Trophoblast cell (in vitro differentiated cells and primary cell): ENCODE measurements at regions not wholly inside any gene's neighbourhood (a gene's known extent, or its start where the extent isn't known, plus 50 kb on each side); places are given as distances from the start of the nearest gene placed in this dataset.

ENCODE experiments used
- DNase-seq, 2 donors: peaks; one replicate each; pipeline ENCODE4 v3.0.0-alpha.2; 2016
- H2AFZ ChIP-seq: 2 replicates; pipeline ENCODE4 v1.6.1; 2013; ENCODE audit warnings: low read length, moderate library complexity, mild to moderate bottlenecking; ENCODE audit not compliant: insufficient read depth, poor library complexity
- H2AK5ac ChIP-seq: 2 replicates; pipeline ENCODE4 v1.6.1; 2013; ENCODE audit warnings: mild to moderate bottlenecking, low read length
- H2BK120ac ChIP-seq: 2 replicates; pipeline ENCODE4 v1.6.1; 2013; ENCODE audit warnings: low read length, mild to moderate bottlenecking, moderate library complexity; ENCODE audit not compliant: insufficient read depth, poor library complexity
- H2BK12ac ChIP-seq: 2 replicates; pipeline ENCODE4 v1.6.1; 2013; ENCODE audit warnings: mild to moderate bottlenecking, low read length, moderate library complexity
- H2BK5ac ChIP-seq: 2 replicates; pipeline ENCODE4 v1.6.1; 2013; ENCODE audit warnings: low read length, low read depth, moderate library complexity, mild to moderate bottlenecking; ENCODE audit not compliant: poor library complexity
- H3K14ac ChIP-seq: 2 replicates; pipeline ENCODE4 v1.6.1; 2013; ENCODE audit warnings: mild to moderate bottlenecking, low read length
- H3K18ac ChIP-seq: 2 replicates; pipeline ENCODE4 v1.6.1; 2013; ENCODE audit warnings: mild to moderate bottlenecking, low read length
- H3K23ac ChIP-seq: 2 replicates; pipeline ENCODE4 v1.6.1; 2013; ENCODE audit warnings: low read length
- H3K27ac ChIP-seq: 2 replicates; pipeline ENCODE4 v1.5.1; 2013; ENCODE audit warnings: low read depth, mild to moderate bottlenecking, inconsistent platforms, low read length, moderate library complexity
- H3K27me3 ChIP-seq: 2 replicates; pipeline ENCODE4 v1.6.1; 2013; ENCODE audit warnings: inconsistent platforms, mild to moderate bottlenecking, low read length, moderate library complexity; ENCODE audit not compliant: insufficient read depth
- H3K36me3 ChIP-seq, 2 experiments: 1 replicate in 1 of 2; 2 replicates in 1 of 2; pipeline ENCODE4 v1.6.1; 2013; ENCODE audit warnings: low read length in 2 of 2, mild to moderate bottlenecking in 2 of 2, moderate library complexity in 1 of 2; ENCODE audit not compliant: insufficient read depth in 2 of 2, control insufficient read depth in 1 of 2
- H3K4ac ChIP-seq: 2 replicates; pipeline ENCODE4 v1.6.1; 2013; ENCODE audit warnings: low read depth, mild to moderate bottlenecking, low read length, moderate library complexity
- H3K4me1 ChIP-seq, 2 experiments: 1 replicate in 1 of 2; 2 replicates in 1 of 2; pipeline ENCODE4 v1.6.1; 2013; ENCODE audit warnings: low read length in 2 of 2, mild to moderate bottlenecking in 2 of 2, moderate library complexity in 1 of 2; ENCODE audit not compliant: insufficient read depth in 2 of 2, control insufficient read depth in 1 of 2
- H3K4me2 ChIP-seq: 2 replicates; pipeline ENCODE4 v1.6.1; 2013; ENCODE audit warnings: inconsistent platforms, mild to moderate bottlenecking, low read length, moderate library complexity
- H3K4me3 ChIP-seq: 2 replicates; pipeline ENCODE4 v1.5.1; 2013; ENCODE audit warnings: mild to moderate bottlenecking, low read depth, low read length, inconsistent platforms
- H3K79me1 ChIP-seq: one replicate; pipeline ENCODE4 v1.6.1; 2013; ENCODE audit warnings: low read length
- H3K79me2 ChIP-seq: 2 replicates; pipeline ENCODE4 v1.6.1; 2013; ENCODE audit warnings: low read length, mild to moderate bottlenecking; ENCODE audit not compliant: control insufficient read depth, insufficient read depth, poor library complexity
- H3K9ac ChIP-seq: 2 replicates; pipeline ENCODE4 v1.6.1; 2013; ENCODE audit warnings: mild to moderate bottlenecking, low read length
- H3K9me3 ChIP-seq: 2 replicates; pipeline ENCODE4 v1.6.1; 2013; ENCODE audit warnings: low read depth, mild to moderate bottlenecking, control low read depth, inconsistent platforms, low read length; ENCODE audit not compliant: insufficient read depth
- H4K12ac ChIP-seq: 2 replicates; pipeline ENCODE4 v1.6.1; 2013; ENCODE audit warnings: low read depth, mild to moderate bottlenecking, low read length, moderate library complexity
- H4K8ac ChIP-seq: 2 replicates; pipeline ENCODE4 v1.6.1; 2013; ENCODE audit warnings: low read depth, mild to moderate bottlenecking, low read length, moderate library complexity
- H4K91ac ChIP-seq: one replicate; pipeline ENCODE4 v1.6.1; 2013; ENCODE audit warnings: low read depth, mild to moderate bottlenecking, low read length, moderate library complexity
- WGBS: extraction: QIAGEN DNeasy Blood & Tissue Kit; methylation state at CpG from one replicate; pipeline ENCODE4 v1.1.7; 2013; ENCODE audit warnings: missing lambda C conversion rate; ENCODE audit not compliant: insufficient read length, insufficient coverage; ENCODE audit errors: extremely low coverage; 5-methylcytosine and 5-hydroxymethylcytosine counted together

DNA sequence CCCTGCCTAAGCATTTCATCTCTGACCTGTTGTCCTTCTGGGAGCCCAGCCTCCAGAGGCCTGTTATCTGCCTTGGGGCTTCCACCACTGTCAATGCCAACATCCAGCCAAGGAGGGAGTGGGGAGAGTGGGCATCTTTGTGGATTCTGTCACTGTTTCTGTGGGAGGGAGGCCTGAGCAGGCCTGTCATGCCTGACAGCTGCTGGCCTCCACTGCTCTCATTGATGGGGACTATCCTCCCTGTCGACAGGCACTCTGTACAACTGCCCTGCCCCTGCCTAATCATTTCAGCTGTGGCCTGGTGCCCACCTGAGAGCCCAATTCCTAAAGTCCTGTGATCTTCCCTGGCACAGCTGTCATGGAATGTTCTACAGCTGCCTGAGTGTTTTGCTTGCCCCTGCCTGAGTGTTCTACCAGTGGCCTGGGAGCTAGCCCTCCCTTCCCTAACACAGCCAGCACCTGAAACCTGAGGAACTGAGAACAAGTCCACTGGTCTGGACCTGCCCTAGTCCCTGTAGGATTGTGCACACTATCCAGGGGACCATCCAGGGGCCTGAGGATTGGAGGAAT, 145.3 kb downstream of the FAM83B start:
- H3K14ac ChIP-seq: no peak overlapping the region
- H2AK5ac ChIP-seq: no peak overlapping the region
- H3K79me1 ChIP-seq: no peaks in the 10 kb centered on the region
- no peak overlapping the region for H3K9ac ChIP-seq
- DNase-seq: no peak
- no peak overlapping the region for H3K4me2 ChIP-seq
- no peak overlapping the region for H2BK120ac ChIP-seq
- H3K36me3 ChIP-seq: no peaks in the 10 kb centered on the region
- H3K4ac ChIP-seq: no peak overlapping the region
- no peak overlapping the region for H3K4me3 ChIP-seq
- no peak overlapping the region for H2BK5ac ChIP-seq
- H4K8ac ChIP-seq: no peak overlapping the region
- H4K91ac ChIP-seq: no peak overlapping the region
- no peak overlapping the region for H3K27ac ChIP-seq
- no peak overlapping the region for H3K23ac ChIP-seq
- WGBS: no CpG with 5 or more reads among the region's 1 CpG
- no peak overlapping the region for H2BK12ac ChIP-seq
- no peak overlapping the region for H3K18ac ChIP-seq
- H4K12ac ChIP-seq: no peak overlapping the region
- H3K4me1 ChIP-seq: no peaks in the 10 kb centered on the region
- peaks cover 4% of the 10 kb centered on the region for H3K9me3 ChIP-seq
- no peaks in the 10 kb centered on the region for H3K79me2 ChIP-seq
- no peak overlapping the region for H2AFZ ChIP-seq
- no peaks in the 10 kb centered on the region for H3K27me3 ChIP-seq

DNA sequence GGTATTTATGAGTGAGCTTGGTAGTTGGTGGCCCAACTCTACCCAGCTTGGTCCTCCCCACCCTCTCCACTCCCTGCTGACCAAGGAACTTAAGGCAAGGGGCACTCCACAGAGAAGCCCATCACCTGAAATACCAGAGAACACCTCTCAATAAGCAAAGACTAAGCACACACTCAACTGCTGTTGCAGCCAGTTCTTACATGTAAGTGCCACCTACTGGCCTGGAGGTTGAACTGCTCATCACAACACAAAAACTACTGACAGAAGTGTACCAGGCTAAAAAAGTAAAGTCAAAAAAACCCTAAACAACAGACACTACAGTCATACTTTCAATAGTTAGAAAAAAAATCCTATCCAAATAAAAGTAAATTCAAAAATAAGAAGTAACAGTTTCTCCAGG, 146.2 kb downstream of the FAM83B start:
- Histone ChIP-seq H3K4me2 (no peak overlapping the region), H2BK120ac (no peak overlapping the region), H3K9ac (no peak overlapping the region), H3K79me1 (no peaks in the 10 kb centered on the region), H4K12ac (no peak overlapping the region), H3K79me2 (no peaks in the 10 kb centered on the region), H2AK5ac (no peak overlapping the region), H4K8ac (no peak overlapping the region), H3K4me3 (no peak overlapping the region), H3K23ac (no peak overlapping the region), H2AFZ (no peak overlapping the region), H3K18ac (no peak overlapping the region), H3K9me3 (peaks cover 4% of the 10 kb centered on the region), H2BK5ac (no peak overlapping the region), H3K27ac (no peak overlapping the region), H3K4me1 (no peaks in the 10 kb centered on the region), H4K91ac (no peak overlapping the region), H3K36me3 (no peaks in the 10 kb centered on the region), H2BK12ac (no peak overlapping the region), H3K4ac (no peak overlapping the region), H3K27me3 (no peaks in the 10 kb centered on the region), H3K14ac (no peak overlapping the region)
- DNase-seq: peak in 1 of 2 donors; percentile 51

DNA sequence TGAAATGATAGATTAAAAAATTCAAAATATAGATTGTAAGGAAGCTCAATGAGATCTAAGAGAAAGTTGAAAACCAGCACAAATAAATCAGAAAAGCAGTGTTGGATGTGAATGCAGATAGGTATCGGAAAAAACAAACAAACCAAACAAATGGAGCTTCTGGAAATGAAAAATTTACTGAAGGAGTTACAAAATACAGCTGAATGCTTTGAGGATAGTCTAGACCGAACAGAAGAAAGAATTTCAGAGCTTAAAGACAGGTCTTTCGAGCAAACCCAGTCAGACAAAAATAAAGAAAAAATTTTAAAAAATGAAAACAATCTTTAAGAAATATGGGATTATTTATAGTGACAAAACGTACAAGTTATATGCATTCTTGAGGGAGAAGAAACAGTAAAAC, 146.7 kb downstream of the FAM83B start:
- Histone ChIP-seq H3K27ac (no peak overlapping the region), H3K79me1 (no peaks in the 10 kb centered on the region), H4K91ac (no peak overlapping the region), H4K8ac (no peak overlapping the region), H3K23ac (no peak overlapping the region), H3K79me2 (no peaks in the 10 kb centered on the region), H2BK12ac (no peak overlapping the region), H3K4me3 (no peak overlapping the region), H3K9ac (no peak overlapping the region), H2AK5ac (no peak overlapping the region), H4K12ac (no peak overlapping the region), H2BK120ac (no peak overlapping the region), H3K27me3 (no peaks in the 10 kb centered on the region), H3K36me3 (no peaks in the 10 kb centered on the region), H3K14ac (no peak overlapping the region), H3K4ac (no peak overlapping the region), H3K4me1 (no peaks in the 10 kb centered on the region), H2BK5ac (no peak overlapping the region), H2AFZ (no peak overlapping the region), H3K9me3 (peaks cover 4% of the 10 kb centered on the region), H3K18ac (no peak overlapping the region), H3K4me2 (no peak overlapping the region)
- DNase-seq: no peak
- WGBS: no CpG with 5 or more reads among the region's 4 CpGs

DNA sequence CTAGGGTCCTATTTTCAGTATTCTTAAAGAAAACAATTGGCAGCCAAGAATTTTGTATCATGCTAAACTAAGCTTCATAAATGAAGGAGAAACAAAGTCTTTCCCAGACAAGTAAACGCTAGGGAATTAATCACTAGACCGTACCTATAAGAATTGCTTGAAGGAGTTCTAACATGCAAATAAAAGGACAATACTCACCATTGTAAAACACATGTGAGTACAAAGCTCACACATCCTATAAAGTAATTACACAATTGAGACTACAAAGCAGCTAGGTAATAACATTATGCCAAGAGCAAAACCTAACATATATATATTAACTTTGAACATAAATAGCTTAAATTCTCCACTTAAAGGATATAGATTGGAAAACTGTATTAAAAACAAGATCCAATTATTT, 147.4 kb downstream of the FAM83B start:
- Histone ChIP-seq H3K4me1 (no peaks in the 10 kb centered on the region), H2BK12ac (no peak overlapping the region), H3K27me3 (no peaks in the 10 kb centered on the region), H3K79me1 (no peaks in the 10 kb centered on the region), H3K23ac (no peak overlapping the region), H3K4me2 (no peak overlapping the region), H3K18ac (no peak overlapping the region), H3K9me3 (peaks cover 4% of the 10 kb centered on the region), H4K91ac (no peak overlapping the region), H3K36me3 (no peaks in the 10 kb centered on the region), H3K79me2 (no peaks in the 10 kb centered on the region), H4K8ac (no peak overlapping the region), H3K4me3 (no peak overlapping the region), H3K4ac (no peak overlapping the region), H2BK120ac (no peak overlapping the region), H2AFZ (no peak overlapping the region), H3K27ac (no peak overlapping the region), H3K9ac (no peak overlapping the region), H3K14ac (no peak overlapping the region), H4K12ac (no peak overlapping the region), H2AK5ac (no peak overlapping the region), H2BK5ac (no peak overlapping the region)
- WGBS: no CpG with 5 or more reads among the region's 2 CpGs
- no peak for DNase-seq
